Superior temporal gyrus (tissue), 1 donor: ENCODE measurements at regions not wholly inside any gene's neighbourhood (a gene's known extent, or its start where the extent isn't known, plus 50 kb on each side); places are given as distances from the start of the nearest gene placed in this dataset.
A peak's percentile ranks its signal among the peaks of the same experiment; 100 is the strongest.

Experiments
- DNase-seq: peaks from one replicate; pipeline ENCODE4 v3.0.0-alpha.2; 2016; ENCODE audit errors: extremely low spot score

- DNase-seq = no peak
Measured at GRCh38 chr4:152235718-152236117, 300.2 kb downstream of the FBXW7 start.

GRCh38 chr4:152234571-152234970 lies 301.3 kb downstream of the FBXW7 start:
- DNase-seq = no peak

GRCh38 chr4:152232271-152232670 lies 303.6 kb downstream of the FBXW7 start:
- DNase-seq = no peak

GRCh38 chr4:152229782-152230289 lies 306.1 kb downstream of the FBXW7 start:
- DNase-seq = no peak

GRCh38 chr4:152225680-152226079 lies 310.2 kb downstream of the FBXW7 start:
- no peak for DNase-seq

- DNase-seq = no peak
Measured at GRCh38 chr4:152224721-152225420, 311.0 kb downstream of the FBXW7 start.

- DNase-seq = no peak
Measured at GRCh38 chr4:152224223-152224622, 311.7 kb downstream of the FBXW7 start.

- DNase-seq = no peak
Measured at GRCh38 chr4:152223600-152223999, 312.3 kb downstream of the FBXW7 start.

- no peak for DNase-seq
Measured at GRCh38 chr4:152221816-152222516, 313.9 kb downstream of the FBXW7 start.

- no peak for DNase-seq
Measured at GRCh38 chr4:152220201-152220666, 315.7 kb downstream of the FBXW7 start.

- DNase-seq = no peak
Measured at GRCh38 chr4:152218576-152218975, 317.3 kb downstream of the FBXW7 start.

GRCh38 chr4:152217896-152218295 lies 318.0 kb downstream of the FBXW7 start:
- DNase-seq = peak; percentile 55

GRCh38 chr4:152211936-152212653 lies 323.8 kb downstream of the FBXW7 start:
- no peak for DNase-seq

- DNase-seq = no peak
Measured at GRCh38 chr4:152209772-152210493, 326.0 kb downstream of the FBXW7 start.

- DNase-seq = no peak
Measured at GRCh38 chr4:152207378-152207720, 328.5 kb downstream of the FBXW7 start.

- no peak for DNase-seq
Measured at GRCh38 chr4:152206646-152207377, 329.1 kb downstream of the FBXW7 start.

GRCh38 chr4:152206185-152206584 lies 329.7 kb downstream of the FBXW7 start:
- no peak for DNase-seq

- DNase-seq = no peak
Measured at GRCh38 chr4:152202415-152202814, 333.5 kb downstream of the FBXW7 start.

- DNase-seq = no peak
Measured at GRCh38 chr4:152200511-152201333, 335.2 kb downstream of the FBXW7 start.

- no peak for DNase-seq
Measured at GRCh38 chr4:152197211-152197610, 338.7 kb downstream of the FBXW7 start.
